Amniotic stem cell (primary cell): ENCODE measurements at regions not wholly inside any gene's neighbourhood (a gene's known extent, or its start where the extent isn't known, plus 50 kb on each side); places are given as distances from the start of the nearest gene placed in this dataset.

Source experiments
- DNase-seq: peaks from one replicate; lab custom pipeline; 2025; lab: John Stamatoyannopoulos, UW

DNA sequence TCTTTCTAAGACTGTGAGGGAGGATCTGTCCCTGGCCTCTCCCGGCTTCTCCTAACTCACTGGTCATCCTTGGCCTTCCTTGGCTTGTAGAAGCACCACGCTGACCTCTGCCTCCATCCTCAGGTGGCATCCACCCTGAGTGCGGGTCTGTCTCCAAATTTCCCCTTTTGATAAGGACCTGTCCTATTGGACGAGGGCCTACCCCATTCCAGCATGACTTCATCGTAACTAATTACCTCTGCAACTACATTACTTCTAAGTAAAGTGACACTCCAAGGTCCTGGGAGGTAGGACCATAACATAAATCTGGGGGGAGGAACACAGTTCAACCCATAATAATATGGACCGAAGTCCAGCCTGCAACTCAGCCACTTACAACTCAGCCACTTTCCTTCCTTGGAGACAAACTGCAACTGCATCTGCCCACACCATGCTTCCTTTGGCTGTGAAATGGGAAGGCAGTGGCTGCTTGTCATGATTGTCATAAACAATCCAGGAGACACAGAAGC is 229.6 kb upstream of the DIO3 start:
- DNase-seq: no peak

DNA sequence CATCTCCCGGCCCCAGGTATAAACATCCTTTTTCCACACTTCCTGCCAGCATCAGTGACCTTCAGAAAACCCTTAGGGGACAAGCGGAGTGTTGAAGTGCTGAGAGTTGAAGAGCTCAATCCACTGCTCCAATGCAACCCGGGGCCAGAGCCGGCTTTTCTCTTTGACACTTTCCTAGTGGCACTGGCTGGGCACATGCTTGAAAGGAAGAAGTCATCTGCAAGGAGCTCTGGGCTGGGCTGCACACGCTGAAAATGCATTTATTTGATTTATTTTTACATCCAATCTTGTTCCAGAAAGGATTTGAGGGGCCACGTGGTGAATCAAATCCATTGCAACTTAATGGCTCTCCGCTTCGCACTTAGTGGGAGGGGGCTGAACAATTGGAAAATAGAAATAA is 229.0 kb upstream of the DIO3 start:
- no peak for DNase-seq

DNA sequence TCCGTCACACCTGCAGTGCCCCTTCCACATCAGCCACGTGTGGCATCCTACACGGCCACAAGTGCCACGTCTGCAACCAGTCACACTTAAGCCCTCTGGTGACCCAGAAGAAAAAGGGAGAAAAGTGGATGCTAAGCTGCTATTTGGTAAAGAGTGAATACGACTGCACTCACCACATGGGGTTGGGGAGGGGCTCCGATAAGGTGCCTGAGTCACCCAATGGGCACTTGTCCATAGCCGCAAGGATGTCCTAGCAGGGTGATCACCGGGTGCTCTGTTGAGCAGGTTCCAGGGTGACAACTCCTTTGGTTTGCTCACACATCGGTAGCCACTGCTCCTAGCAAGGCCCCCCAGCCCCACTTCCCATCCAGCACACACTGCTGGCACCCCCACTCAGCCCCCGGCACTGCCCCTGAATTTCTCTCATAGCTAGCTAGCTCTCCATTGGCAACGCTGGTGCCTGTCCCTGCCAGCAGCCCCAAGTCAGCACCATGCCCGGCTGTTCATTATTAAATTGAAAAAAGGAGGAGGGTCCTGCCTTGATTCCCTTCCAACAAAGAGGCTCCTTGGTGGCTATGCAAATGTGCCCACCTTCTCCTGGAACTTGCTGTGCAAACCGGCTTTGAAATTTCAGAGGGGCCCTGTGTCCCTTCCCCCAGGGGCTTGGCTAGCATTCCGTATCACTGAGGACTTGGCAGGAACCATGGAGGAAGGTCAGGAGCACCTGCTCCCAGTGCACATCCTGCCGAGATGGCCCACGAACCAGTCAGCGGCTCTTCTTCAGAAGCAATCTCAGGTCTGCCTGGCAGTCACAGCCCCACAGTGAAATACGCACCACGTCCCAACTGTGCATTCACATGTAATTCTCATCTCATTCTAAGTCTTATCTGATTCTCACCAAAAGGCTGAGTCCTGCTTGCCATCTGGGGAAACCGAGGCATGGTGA is 227.7 kb upstream of the DIO3 start:
- DNase-seq: no peak

DNA sequence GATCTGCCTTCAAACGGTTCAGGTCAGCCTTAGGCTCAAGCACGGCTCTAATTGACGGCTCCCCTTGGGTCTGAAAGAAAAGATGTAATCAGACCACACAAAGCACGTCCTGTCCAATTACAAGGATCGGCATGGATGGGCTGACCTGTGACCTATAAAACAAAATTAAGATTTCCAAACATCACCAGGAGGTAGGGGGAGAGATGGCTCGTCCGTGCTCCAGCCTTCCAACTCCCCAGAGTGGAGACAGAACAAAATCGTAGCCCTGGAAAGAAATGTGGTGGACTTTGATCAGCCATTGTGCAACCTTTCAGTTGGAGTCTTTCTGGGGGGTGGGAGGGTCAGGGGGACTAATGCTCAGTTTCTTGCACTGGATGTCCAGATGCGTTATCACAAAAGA is 226.6 kb upstream of the DIO3 start:
- no peak for DNase-seq

DNA sequence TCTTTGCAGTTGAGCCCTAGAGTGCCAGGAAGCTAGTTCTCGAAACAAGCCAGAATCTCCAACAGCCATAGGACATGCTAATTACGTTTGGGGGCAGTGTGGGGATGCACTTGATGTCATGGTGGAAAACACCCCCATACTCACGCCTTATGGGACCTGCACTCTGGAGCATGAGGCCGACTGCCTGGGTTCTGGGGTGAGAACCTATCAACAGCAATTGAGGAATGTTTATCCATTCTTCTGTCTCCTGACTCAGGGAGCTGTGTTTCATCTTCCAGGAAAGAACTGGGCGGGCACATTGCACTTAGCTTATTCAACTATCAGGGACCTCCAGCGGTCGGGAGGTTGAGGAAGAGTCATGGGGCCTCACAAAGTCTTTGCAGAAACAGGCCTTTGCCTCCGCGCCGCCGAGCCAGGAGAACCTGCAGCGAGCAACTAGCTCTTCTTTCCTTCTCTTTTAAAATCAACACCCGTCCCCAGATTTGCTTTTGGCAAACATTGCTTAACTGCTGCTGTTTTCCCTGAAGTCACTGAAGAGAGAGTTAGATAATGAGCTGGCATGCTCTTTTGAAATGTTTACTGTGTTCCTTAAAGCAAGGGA is 226.1 kb upstream of the DIO3 start:
- no peak for DNase-seq

DNA sequence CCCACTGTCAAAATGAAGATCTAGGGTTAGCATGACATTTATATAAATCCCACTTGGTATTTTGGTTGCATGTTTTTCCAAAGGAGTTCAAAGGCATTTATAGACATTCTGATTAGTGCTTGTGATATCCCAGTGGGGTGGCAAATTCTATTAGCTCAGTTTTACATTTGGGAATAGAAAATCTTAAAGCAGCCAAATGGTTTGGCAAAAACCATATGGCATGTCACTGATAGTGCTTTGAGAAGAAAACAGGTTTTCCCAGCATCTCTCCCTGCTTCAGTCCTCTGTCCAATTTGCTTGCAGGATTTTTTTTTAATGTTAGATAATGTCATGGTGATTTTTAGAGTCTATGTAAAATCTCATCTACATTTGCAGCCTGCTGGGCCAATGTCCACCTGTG is 225.1 kb upstream of the DIO3 start:
- DNase-seq: no peak

DNA sequence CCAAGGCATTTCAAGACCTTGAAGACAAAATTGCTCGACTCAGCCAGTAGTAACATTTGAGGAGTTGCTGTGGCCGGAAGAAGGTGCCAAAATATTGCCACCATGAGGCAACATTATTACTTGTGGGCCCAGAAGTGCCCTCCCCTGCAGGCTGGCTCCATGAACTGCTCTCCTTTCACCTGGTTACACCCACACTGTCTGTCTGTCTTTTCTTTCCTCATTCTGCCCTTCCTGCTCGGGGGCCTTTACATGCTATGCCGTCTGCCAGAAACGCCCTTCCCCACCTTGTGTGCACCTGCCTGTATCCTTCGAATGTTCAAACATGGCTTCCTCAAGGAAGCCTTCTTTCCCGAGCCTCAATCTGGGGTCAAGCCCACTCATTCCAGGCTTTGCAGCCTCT is 224.2 kb upstream of the DIO3 start:
- no peak for DNase-seq

DNA sequence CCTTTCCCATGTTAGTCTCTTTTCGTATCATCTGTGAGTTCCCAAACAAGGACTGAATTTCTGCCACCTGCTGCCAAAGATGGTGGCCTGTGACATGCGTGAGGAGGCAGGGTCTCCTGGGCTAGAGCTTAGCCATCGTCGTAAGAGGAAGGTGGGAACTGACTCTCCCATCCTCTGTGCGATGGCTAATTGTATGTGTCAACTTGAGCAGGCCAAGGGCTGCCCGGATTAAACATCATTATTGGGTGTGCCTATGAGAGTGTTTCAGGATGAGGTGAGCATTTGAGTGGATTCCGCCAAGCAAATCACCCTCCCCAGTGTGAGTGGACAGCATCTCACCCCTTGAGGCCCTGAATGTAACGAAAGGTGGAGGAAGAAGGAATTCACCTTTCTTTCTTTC is 220.7 kb upstream of the DIO3 start:
- no peak for DNase-seq

DNA sequence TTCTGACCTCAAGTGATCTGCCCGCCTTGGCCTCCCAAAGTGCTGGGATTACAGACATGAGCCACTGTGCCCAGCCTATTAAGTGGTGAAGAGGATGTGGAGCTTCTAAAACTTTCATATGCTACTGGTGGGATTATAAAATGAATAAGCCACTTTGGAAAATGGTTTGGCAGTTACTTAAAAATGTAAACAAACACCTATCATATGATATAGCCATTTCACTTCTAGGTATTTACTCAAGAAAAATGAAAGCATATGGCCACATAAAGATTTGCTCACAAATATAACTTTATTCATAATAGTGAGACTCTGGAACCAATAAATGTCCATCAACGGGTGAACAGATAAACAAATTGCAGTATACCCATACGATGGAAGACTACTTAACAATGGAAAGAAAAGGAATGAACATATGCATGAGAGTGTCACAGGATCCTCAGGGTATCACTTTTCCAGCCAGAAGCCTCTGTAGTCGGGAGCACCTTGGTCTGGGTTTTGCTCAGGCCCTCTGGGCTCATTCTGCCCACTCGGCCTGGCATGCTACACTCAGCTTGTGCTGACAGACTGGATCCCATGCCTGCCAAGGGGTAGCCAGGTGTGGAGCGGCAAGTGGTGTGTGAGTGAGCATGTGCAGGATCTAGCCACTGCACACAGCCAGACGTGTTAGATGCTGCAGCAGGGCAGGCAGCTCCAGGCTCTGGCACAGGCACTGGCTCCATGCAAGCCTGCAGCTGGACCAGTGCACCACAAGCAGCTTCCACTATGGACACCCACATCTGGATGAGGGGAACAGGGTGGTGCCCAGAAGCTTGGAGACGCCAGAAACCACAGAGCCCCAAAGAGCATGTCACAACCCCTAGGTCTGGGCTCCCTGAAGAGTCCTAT is 213.2 kb upstream of the DIO3 start:
- DNase-seq: no peak

DNA sequence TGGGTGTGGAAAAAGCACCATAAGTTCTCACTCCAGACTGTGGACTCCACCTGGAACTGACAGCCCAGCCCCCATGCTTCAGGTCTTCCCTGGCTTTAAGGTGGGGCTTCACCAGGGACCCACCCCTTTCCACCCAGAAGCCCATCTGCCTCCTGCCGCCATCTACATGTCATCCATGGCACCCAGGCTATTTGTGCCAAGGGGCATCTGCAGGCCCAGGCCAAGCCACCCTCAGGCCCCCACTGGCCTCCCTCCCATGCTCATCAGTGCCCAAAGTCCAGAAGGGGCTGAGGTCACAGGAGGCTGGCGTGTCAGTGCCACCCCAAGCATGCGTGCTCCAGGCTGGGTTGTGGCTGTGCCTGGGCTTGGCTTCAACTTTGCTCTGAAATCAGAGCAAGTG is 212.2 kb upstream of the DIO3 start:
- DNase-seq: no peak

DNA sequence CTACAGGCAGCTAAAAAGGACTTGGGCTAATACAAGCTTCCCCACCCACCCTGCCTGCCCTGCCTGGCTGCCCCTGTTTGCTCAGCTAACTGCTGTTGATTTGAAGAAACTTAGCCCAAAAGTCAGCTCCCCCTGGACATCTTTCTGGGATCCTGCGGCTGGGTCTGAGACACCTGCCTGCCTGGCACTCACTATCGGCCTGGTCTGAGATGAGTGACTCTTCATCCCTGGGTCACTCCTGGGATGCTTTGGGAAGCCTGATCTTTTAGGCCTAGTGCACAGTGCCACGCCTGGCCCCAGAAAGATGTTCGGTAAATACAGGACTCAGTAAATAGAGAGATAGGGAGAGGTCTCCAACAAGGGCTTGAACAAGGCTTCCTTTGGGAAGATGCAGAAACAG is 211.3 kb upstream of the DIO3 start:
- DNase-seq: no peak

DNA sequence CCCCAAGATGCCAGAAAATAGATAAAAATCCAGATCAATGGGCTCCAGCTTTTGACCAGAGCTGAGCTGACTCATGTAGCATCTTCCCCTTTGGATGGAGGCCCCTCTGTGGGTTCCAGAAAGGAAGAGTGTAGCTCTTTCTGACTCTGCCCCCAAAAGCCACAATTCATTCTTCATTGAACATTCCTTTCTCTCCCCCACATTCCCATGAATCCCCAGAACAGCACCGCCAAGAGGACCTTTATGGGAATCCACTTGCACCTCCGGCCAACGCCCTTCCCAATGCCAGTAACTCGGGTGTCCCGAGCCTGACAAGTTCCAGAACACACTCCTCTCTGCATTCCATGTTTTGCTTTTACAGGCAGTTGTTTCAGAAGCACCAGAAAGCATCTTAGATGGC is 210.6 kb upstream of the DIO3 start:
- DNase-seq: no peak

DNA sequence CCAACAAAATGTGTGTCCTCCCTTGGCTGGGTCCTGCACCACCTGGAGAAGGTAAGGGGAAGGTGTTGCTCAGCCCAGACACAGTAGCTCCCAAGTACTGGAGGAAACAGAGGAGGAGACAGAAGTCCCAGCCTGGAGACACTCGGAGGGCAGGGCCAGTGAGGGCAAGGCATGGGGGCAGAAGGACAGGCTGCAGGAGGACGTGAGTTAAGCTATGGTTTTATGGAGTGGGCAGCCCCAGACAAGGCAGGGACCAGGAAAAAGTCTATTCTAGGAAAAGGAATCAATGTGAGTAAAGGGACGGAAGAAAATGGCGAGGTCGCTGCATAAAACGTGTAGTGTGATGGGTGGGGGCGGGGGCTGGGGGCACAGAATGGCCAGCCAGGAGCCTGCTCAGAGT is 210.1 kb upstream of the DIO3 start:
- no peak for DNase-seq

DNA sequence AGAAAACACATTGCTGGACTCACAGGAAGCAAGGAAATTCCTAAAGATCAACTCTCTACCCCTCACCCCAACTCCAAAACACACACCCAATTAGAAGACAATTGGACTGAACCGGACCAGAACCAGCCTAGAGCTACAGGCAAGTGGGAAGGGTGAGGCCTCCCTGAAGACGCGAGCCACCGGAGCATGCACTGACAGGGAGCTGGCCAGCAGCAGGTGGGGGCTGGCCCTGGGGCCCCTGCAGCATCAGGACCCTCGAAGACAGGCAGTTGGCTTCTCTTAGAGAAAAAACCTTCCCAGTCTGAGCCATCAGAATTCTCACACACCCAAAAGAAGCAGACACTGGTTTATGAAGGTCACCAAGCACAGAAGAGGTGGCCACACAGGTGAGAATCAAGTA is 209.5 kb upstream of the DIO3 start:
- DNase-seq: no peak

DNA sequence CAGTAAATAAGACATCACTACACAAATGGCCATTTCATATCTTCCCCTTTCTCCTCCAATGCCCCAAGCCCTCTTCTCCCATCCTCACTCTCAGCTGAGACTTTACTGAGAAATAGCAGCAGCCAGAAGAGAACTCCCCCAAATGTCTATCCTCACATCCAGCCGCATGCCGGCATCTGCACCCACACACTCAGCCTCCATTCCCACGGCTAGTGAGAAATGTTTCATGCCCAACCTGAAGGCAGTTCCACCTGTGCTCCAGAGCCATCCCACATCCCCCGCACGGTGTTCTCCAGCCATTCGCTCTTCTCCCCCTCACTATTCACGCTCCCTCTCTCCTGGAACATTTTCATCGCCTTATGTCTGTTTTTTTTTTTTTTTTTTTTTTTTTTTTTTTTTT is 208.7 kb upstream of the DIO3 start:
- DNase-seq: no peak

DNA sequence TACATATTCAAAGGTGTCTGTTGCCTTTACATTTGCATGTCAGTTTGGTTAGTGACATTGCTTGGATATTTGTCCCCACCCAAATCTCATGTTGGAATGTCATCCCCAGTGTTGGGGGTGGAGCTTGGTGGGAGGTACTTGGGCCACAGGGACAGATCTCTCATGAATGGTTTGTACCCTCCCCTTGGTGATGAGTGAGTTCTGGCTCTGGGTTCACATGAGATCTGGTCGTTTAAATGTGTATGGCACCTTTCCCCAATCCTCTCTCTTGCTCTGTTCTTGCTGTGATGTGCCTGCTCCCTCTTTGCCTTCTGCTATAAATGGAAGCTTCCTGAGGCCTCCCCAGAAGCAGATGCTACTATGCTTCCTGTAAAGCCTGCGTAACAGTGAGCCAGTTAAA is 207.9 kb upstream of the DIO3 start:
- DNase-seq: no peak

DNA sequence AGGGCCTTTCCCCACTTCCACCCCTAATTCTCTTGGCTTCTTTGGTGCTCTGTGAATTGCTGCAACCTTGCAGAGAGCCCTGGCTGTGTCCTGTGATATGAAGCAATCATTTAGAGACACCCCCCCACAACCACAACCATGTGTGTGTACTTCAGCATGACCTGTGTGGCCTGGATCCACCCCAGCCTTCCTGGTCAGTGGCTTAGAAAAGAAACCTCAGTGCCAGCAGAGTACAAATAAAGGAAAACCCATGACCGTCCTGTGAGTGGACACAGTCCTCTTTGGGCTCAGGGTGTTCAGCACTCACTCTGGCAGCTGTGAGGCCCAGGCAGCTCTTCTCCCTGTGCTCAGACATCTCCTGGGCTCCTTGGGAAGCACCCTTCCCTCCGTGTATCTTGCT is 206.6 kb upstream of the DIO3 start:
- DNase-seq: no peak

DNA sequence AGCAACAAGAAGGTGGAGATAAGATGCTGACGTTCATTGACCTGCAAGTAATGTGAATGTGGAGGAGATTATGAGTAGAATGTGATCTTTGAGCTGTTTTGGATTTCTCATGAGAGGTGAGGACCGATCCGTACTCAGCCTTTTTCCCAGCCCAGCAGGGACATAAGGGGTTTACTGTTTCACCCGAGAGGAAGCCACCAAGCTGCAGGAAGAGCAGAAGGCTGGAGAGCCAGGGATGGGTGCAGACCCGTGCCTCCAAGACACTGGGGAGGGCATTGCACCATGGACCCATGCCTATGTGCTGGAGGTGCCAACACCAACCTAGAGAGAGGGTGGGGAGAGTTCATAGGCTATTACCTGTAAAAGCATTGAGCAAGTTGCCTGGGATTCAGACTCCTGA is 206.0 kb upstream of the DIO3 start:
- DNase-seq: no peak

DNA sequence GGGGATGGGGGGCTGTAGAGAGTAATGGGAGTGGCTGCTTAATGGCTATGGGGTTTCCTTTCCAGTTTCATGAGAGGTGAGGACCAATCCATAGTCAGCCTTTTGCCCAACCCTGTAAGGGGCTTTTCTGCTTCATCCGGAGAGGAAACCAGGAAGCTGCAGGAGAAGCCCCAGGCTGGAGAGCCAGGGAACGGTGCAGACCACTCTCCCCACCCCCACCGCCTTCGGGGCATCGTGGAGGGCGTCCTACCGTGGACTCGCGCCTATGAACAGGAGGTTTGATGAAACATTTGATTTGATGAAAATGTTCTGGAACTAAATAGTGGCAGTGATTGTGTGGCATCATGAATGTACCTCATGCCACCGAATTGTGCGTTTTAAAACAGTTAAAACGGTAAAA is 204.3 kb upstream of the DIO3 start:
- DNase-seq: no peak

DNA sequence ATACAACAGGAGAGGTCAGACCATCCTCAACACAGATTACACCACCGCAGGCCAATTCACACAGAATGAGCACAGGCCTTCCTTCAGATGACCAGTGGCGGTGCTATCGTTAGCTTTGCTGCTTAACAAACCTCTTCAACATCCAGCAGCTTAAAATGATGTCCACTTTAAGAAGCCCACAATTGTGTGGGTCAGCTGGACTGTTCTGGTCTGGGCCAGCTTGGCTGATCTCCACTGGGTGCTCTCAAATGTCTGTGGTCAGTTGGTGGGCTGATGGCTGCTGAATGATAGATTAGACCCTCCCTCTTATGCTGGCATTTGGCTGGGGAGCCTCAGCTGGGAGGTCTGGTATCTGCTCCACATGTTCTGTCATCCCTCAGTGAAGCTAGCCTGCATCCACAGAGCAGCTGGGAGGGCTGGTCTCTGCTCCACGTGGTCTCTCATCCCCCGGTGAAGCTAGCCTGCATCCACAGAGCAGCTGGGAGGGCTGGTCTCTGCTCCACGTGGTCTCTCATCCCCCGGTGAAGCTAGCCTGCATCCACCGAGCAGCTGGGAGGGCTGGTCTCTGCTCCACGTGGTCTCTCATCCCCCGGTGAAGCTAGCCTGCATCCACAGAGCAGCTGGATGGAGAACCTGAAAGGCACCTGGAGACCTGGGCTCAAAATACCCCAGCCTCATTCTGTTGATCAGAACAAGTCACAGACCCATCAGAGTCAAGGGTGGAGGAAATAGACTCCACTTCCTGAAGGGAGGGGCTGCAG is 203.6 kb upstream of the DIO3 start:
- no peak for DNase-seq

DNA sequence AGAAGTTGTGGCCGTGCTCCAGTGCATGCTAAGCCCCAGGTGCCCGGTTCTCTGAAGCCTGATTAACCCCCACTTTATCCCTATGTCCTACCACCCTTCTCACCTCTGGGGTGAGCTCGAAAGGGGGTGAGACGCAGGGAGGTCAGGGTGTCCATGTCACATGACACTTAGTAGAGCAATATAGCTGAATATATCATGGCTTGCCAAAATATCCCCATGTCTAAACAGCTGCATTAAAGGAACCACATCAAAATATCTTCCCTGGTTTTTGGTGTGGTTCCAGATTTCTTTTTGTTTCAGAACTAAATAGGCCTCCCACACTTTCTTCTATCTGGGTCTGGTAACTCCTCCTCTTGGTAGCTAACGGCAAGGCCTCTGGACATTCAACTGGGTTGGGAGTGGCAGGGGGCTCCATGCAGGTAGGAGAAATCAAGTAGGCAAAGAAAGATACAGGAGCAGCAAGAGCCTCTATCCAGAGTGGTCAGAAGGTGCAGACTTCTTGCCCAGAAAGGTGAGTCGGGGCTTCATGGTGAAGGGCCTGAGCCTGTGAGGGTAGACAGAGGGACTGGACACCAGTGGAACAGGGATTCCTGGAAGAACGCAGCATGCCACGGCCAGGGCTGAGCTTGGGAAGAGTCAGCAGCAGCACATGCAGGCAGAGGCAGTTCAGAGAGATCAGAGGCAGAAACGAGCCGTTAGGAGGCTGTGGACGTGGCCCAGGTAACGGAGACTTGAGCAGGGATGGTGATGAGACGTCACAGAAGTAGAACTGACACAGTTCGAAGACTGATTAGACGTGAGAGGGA is 202.8 kb upstream of the DIO3 start:
- DNase-seq: no peak
